ENCODE measurements at regions not wholly inside any gene's neighbourhood (a gene's known extent, or its start where the extent isn't known, plus 50 kb on each side); places are given as distances from the start of the nearest gene placed in this dataset.

GRCh38 chr18:75115514-75115913 is 93.4 kb downstream of the PTGR3 start:
- no peak for TF ChIP-seq CTCF (IDR thresholded peaks at IDR 0.05 in 8 of 11, conservative IDR thresholded peaks at IDR 0.05 in 3 of 11)
- no peak for TF ChIP-seq POLR2A (IDR thresholded peaks at IDR 0.05)
- TF ChIP-seq POLR2AphosphoS5 (IDR thresholded peaks at IDR 0.05) = no peak

Data from spleen (tissue), 7 donors.